GM18499 (cell line): ENCODE measurements at regions not wholly inside any gene's neighbourhood (a gene's known extent, or its start where the extent isn't known, plus 50 kb on each side); places are given as distances from the start of the nearest gene placed in this dataset.
"Not testable (repeated sequence)": the region's sequence is repeated elsewhere in the genome, so short reads cannot be mapped to it uniquely, and the experiment has no call there.

Experiments used
- ATAC-seq: cut with Tn5 transposase; IDR thresholded peaks from one replicate; pipeline ENCODE4 v1.9.1; 2021; ENCODE audit warnings: moderate number of reproducible peaks; ENCODE audit not compliant: insufficient read depth, unreplicated experiment

DNA sequence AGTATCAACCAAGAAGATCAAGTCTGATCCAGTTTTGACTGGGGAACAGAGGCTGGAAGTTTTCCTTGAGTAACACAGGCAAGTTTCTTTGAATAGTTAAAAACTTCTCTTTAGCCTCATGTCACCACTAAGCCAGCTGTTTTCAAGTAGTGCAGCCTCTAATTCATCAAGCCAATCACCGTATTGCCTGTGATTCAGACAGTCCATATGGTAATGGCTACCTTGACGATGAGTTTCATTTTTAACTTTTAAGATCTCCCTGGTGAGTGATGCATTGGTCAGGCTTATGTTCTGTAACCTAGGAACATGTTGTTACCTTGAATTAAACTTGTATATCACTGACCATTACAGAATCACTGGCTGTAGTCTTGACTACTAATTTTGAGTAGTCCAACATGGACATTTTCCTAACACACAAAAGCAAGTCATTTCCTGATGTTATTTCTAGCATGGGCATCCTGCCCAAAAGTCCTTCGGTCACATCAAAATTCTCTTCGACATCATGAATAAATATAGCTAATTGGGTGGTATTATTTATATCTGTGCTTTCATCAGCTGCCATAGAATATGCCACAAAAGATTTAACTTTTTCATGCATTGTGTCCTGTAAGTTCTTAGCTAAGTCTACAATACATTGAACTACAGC, 238.8 kb upstream of the GCFC2 start:
- no peak for ATAC-seq

DNA sequence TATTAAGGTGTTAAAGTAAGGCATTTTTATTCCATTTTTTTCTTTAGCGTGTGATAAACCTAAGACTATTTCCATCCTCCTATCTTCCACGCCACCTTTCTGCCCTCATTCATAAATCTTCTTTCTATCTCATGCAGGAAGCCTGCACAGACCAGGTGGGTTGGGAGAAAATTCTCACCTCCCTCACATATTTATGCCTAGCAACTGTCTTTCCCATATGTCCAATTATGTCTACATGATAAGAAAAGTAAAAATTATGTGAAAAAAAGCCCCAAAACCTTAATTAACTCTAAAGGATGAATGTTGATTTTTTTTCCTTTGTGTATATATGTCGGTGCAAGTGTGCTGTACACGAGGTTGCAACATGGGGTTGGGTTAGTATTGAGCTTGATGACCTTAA, 225.6 kb upstream of the GCFC2 start:
- ATAC-seq = no peak

DNA sequence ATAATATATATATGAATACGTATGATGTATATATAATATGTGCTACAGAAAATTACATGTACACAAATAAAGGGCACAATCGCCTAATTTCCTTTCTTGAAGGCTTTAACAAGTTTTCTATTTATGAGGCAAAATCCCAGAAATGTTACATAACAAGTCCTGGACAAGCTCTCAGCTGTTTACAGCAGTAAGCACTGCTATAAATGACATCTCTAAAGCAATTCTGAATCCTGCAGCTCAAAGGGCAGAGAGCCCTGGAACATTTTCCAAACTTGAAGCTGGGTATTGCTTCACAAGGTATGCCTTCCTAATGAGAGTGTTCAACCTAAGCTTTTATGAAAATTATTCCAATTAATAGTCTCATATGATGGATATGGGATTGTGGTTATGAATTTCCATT, 222.3 kb upstream of the GCFC2 start:
- no peak for ATAC-seq

DNA sequence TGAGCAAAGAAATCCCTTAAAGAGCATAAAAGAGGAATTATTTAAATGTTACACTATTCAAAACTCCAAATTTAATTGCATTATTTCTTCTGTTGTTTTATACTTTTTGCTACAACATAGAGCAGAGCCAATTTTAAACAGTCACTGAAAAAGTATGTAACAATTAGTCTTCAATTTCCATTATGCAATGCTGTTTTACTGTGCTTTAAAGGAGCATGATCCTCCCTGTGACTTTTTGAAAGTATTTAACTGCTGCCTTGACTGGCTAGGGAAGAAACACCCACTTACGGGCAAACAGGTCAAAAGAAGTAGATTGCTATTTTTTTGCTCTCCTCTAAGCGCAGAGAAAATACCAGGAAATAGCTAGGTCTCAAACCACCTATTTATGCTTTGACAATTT, 217.4 kb upstream of the GCFC2 start:
- ATAC-seq = no peak

DNA sequence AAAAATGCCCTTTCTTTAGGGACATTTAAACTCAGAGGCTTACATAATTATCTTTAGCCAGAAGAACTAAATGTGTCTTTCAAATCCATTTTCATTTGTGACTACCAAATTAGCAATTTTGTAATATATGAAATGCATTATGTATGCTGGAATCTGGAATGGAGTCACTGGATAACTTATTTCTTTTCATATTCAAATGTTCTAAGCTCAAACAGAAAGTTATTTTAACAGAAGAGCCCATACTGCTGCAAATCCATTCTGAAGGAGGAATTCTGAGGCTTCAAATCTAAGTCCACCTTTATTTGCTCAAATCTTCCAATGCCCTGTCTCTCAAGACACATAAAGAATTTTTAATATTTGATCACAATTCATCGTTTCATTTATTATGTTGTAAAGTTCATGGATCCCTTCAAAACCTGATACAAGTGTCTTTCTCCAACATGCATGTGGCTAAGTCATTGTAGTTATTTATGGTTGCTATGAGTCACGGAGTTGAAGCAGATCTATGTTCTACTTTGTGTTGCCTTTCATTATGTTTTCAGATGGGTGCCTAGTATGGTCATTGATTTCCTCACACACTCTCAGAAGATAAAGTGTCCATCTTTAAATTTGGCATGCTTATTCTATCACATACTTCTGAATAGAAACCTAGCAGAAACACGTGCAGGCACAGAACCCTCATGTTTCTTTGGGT, 214.8 kb upstream of the GCFC2 start:
- no peak for ATAC-seq

DNA sequence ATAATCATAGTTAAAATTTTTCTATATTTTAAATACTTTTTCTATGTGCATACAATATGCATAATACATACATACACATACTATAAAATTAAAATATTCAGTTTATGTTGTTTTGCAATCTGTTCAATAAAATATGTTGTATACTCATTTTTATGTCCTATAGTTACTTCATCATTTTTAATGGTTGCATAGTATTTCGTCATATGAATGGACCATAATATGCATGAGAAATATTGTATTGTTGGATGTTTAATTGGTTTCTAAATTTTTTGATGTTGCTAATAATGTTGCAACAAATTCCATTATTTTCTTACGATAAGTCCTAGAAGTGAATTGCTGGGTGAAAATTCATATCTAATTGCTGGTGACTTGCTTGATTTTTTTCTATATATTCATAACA, 211.5 kb upstream of the GCFC2 start:
- ATAC-seq = no peak

DNA sequence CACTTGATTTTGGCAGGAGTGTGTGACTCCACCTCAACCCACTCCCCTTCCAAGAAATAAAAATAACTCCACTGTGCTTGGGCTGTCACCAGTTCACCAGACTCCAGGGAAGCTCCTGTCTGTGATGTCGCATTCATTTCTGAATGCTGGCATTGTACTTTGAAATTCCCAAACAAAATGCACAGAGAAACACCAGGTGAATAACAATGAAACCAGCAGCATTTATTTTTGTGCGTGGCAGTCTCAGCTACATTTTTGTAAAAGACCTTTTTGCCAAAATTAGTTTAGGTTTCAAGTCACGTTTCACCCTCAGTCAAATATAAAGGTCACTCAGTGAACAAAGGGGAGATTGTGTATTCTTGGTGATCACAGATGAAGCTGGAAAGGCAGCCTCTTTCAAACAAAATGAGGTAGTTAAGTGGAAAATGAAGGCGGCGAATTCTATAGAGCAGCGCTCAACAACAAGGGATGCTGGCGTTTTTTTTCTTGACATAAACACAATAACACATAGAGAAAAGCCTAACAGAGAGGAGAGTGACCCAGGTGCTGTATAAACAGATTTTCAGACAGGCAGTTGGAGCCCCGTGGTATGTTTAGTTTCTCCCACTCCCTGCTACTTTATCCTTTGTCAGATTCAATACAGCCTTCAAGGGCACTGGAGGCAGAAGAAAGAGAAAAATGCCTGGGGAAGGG, 210.3 kb upstream of the GCFC2 start:
- no peak for ATAC-seq

DNA sequence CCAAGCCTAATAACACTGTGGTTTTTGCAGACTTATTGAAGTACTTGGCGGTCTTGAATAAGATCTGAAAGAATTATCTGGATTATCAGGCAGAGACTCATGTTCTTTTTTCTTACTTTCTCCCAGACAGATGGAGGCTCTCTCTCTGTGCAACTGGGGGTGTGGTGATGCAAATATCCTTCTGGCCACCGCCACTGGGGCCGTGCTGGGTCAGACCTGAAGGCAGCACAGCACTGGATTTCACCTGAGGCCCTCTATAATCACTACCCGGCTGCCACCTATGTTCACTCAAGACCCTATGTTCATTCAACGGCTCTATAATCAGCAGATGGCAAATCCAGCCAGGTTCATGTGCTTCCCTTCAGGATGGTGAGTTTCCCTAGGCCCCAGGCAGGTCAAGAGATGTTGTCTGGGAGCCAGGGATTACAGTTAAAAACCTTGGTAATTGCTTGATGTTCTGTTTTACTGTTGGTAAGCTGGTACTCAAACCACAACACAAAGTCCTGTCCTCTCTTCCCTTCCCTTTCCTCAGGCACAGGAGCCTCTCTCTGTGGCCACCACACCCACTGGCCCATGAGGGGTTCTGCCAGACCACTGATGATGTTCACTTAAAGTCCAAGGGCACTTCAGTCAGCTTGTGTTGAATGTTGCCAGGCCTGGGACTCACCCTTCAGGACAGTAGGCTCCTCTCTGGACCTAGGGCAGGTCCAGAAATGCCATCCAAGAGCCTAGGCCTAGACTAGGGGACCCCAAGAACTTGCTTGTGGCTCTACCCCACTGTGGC, 205.3 kb upstream of the GCFC2 start:
- no peak for ATAC-seq

DNA sequence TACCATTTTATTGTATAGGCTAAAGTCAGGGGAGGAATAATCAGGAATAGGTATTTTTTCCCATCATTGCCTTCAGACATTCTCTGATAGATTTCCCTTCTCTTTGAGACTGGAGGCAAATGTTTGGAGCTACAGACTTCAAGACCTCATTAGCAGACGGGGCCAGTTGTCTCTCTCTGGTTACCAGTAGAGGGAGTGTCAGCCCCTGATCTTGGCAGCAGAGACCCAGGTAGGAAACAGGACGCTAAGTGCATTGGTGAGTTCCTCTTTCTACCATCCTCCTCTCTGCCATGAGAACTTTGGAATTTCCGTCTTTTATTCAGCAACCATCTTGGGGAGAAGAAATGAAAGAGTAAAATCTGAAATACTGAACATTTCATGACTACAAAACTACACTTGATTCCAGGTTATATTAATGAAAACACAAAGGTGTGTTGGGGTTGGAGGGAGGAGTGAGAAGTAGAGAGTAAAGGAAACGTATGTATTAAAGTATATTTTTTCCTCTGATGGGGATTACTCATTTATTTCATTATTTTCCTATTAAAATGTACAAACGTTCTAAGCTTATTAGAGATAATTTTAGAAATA, 186.2 kb upstream of the GCFC2 start:
- peak; percentile 67 for ATAC-seq

DNA sequence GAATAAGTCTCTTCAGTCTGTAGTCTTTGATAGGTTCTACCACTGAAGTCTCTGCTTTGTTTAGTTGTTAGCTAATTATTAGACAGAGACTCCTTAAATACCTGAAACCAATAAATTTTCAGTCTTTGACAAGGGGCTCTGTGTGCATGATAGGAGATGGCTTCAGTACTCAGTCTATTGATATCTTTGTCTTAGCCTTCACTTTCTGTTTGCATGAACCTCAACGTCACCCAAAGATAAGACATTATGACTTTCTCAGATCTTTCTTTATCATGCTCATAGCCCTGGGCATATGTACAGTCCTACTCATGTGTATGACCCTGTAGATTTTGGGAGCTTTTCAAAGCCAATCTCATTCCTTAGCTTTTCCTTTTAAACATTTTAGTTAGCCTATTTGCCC, 183.5 kb upstream of the GCFC2 start:
- ATAC-seq = no peak

DNA sequence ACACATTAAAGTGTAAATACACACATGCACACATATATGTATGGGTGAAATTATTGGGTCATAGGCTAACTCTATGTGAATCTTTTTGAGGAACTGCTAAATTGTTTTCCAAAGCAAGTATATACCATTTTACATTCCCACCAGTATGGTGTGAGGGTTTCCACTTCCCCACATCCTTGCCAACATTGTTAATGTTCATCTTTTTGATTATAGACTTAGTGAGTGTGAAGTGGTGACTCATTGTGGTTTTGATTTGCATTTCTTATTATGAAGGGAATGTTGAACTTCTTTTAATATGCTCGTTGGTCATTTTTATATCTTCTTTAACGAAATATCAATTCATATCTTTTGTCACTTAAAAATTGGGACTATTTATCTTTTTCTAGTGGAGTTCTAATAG, 181.8 kb upstream of the GCFC2 start:
- no peak for ATAC-seq

DNA sequence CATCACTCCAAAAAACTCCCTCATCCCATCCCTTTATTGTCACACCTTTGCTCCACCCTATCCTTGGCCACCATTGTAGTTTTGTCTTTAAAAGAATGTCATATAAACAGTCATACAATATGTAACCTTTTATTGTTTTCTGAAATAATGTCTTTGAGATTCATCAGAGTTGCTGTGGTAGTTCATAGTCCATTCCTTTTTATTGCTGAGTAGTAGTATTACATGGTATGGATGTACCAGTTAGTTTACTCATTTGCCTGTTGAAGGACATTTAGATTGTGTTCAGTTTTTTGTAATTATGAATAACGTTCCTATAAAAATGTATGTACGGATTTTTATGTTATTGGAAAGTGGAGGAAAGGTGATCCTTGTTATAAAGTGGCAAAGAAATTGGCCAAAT, 171.8 kb upstream of the GCFC2 start:
- ATAC-seq = no peak

DNA sequence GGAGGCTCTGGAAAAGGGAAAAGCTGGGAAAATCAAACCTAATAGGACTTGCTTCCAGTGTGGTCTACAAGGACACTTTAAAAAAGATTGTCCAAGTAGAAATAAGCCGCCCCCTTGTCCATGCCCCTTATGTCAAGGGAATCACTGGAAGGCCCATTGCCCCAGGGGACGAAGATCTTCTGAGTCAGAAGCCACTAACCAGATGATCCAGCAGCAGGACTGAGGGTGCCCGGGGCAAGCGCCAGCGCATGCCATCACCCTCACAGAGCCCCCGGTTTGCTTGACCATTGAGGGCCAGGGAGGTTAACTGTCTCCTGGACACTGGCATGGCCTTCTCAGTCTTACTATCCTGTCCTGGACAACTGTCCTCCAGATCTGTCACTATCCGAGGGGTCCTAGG, 164.9 kb upstream of the GCFC2 start:
- ATAC-seq = not testable (repeated sequence)

DNA sequence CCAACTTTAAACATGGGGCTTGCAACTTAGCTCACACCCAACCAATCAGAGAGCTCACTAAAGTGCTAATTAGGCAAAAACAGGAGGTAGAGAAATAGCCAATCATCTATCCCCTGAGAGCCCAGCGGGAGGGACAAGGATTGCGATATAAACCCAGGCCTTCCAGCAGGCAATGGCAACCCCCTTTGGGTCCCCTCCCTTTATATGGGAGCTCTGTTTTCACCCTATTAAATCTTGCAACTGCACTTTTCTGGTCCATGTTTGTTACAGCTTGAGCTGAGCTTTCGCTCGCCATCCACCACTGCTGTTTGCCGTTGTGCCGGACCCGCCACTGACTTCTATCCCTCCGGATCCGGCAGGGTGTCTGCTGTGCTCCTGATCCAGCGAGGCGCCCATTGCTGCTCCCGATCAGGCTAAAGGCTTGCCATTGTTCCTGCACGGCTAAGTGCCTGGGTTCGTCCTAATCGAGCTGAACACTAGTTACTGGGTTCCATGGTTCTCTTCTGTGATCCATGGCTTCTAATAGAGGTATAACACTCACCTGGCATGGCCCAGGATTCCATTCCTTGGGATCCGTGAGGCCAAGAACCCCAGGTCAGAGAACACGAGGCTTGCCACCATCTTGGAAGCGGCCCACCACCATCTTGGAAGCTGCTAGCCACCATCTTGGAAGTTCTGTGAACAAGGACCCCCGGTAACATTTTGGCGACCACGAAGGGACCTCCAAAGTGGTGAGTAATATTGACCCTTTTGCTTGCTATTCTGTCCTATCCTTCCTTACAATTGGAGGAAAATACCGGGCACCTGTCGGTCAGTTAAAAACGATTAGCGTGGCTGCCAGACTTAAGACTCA, 161.3 kb upstream of the GCFC2 start:
- not testable (repeated sequence) for ATAC-seq

DNA sequence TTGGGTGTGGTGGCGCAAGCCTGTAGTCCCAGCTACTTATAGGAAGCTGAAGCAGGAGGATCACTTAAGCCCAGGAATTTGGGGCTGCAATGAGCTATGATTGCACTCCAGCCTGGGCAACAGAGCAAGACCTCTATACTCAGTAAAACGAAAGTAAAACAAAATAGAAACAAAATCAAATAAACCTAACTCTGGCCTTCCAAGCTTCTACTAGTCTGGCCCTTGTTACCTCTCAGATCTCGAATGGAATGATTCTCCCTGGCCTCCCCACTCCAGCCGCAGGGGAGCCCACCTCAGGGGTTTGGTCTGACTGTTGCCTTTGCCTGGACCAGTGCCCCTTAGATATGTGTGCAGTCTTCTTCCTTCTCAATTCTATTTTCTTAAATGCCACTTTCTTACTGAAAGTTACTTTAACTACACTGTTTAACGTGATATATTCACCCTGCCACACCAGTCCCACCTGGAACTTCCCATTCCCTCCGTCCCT, 160.0 kb upstream of the GCFC2 start:
- ATAC-seq = no peak

DNA sequence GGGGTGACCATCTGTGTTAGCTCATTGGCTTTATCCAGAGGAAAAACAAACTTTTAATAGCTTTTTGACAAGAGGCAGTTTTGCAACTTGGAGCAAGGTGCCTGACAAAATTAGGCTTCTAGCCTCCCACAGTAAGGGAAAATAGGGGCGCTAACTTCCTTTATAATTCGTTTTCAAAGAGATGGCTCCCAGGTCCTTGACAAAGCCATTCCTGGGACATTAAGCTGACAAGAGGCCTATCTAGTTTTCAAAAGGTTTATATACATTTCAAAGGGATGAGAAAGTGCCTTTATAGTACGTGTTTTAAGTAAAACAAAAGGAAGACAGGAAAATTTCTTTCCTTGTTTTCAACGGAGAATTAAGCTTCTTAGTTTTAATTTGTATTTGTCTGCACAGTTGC, 159.4 kb upstream of the GCFC2 start:
- no peak for ATAC-seq

DNA sequence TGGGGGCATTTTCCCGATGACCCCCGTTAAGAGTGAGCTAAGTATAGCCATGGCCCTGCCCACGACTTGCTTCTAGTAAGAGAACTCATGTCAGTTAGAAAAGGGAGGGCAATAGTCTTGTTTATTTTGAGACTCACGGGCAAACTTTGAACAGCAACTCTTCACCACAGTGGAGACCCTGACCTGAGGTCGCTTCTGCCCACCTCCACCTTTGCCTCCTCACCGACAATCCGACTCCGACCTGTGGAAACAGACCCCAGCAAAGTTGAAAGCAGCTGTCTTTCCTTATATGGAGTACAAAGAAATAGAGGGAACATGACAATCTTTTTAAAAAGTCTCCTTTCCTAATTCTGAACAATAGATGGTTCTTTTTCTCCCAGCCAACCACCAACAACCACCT, 155.0 kb upstream of the GCFC2 start:
- ATAC-seq = no peak

DNA sequence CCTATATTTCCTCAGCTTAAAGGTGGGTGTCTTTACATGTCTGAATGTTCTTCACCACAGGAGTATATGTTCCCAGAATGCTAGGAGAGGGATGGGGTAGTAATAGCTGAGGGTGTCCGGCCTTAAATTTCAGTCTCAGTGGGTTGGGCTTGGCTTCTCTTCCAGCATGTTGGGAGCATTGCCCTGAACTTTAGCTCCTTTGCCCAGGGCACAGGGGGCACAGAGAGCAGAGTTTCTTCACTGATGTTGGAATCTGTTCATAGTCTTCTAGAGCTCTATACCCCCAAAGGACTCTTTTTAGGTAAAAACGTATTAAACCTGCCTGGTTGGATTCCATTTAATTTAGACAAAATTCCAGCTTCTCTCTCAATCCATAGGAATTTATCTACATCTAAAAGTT, 154.4 kb upstream of the GCFC2 start:
- no peak for ATAC-seq

DNA sequence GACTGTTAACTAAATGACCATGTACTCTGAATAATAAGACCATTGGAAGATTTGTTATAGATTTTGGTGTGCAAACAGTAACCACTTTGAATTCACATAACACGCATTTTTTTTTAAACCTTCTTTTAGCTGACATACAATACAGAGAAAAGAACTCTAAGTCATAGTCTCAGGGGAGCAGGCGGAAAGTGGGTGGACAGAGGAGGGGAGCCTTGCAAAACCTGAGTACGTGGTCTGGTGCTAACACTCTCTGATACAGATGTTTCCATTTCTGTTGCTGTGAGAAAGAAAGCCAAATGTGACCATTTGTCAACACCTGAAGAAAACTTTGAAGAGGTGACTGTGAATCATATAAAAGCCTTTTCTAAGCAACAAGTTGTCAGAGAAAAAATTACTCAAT, 151.8 kb upstream of the GCFC2 start:
- no peak for ATAC-seq

DNA sequence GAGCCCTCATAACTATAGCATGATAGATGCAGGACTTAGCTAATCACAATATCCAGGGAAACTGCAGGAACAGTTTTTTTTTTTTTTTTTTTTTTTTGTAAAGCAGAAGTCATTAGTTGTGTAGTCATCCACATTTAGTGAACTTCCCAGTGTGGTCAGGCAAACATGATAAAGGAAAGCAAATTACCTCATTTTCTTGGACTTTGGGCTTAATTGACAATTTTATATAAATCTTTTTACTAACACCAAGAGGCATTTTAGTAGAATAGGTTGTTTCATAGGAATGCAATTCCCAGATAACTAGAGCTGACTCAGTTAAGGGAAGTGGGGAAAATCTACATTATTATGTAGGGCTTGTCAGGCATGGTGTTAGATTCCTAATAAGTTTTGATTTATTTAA, 142.7 kb upstream of the GCFC2 start:
- ATAC-seq = no peak
